ENCODE measurements at regions not wholly inside any gene's neighbourhood (a gene's known extent, or its start where the extent isn't known, plus 50 kb on each side); places are given as distances from the start of the nearest gene placed in this dataset.
"Not testable (repeated sequence)": the region's sequence is repeated elsewhere in the genome, so short reads cannot be mapped to it uniquely, and the experiment has no call there.

GRCh38 chr5:53403758-53404157, 76.7 kb upstream of the FST start:
- Histone ChIP-seq H3K36me3 (ENCODE audit: control insufficient read depth, insufficient read depth, low read length) (no peaks in the 10 kb centered on the region), H3K4me3 (ENCODE audit: low read depth, low read length) (no peak overlapping the region), H3K27me3 (ENCODE audit: control insufficient read depth, insufficient read depth, low read length) (no peaks in the 10 kb centered on the region)
- no peak for TF ChIP-seq CTCF (IDR thresholded peaks at IDR 0.05; ENCODE audit: insufficient read depth, low read length, severe bottlenecking)
- FAIRE-seq (no peak), DNase-seq (ENCODE audit: low read depth) (no peak)

GRCh38 chr5:53405396-53405795, 75.0 kb upstream of the FST start:
- no peaks in the 10 kb centered on the region for H3K27me3 ChIP-seq (ENCODE audit: control insufficient read depth, insufficient read depth, low read length)
- no peak overlapping the region for H3K4me3 ChIP-seq (ENCODE audit: low read depth, low read length)
- no peaks in the 10 kb centered on the region for H3K36me3 ChIP-seq (ENCODE audit: control insufficient read depth, insufficient read depth, low read length)
- no peak for TF ChIP-seq CTCF (IDR thresholded peaks at IDR 0.05; ENCODE audit: insufficient read depth, low read length, severe bottlenecking)
- DNase-seq (ENCODE audit: low read depth), result no peak
- no peak for FAIRE-seq

- Histone ChIP-seq H3K4me3 (ENCODE audit: low read depth, low read length) (no peak overlapping the region), H3K36me3 (ENCODE audit: control insufficient read depth, insufficient read depth, low read length) (no peaks in the 10 kb centered on the region), H3K27me3 (ENCODE audit: control insufficient read depth, insufficient read depth, low read length) (no peaks in the 10 kb centered on the region)
- FAIRE-seq (no peak), DNase-seq (ENCODE audit: low read depth) (peak; percentile 96)
- TF ChIP-seq CTCF (IDR thresholded peaks at IDR 0.05; ENCODE audit: insufficient read depth, low read length, severe bottlenecking), result no peak
Observed at GRCh38 chr5:53406630-53407316, 73.7 kb upstream of the FST start.

- no peak for TF ChIP-seq CTCF (IDR thresholded peaks at IDR 0.05; ENCODE audit: insufficient read depth, low read length, severe bottlenecking)
- Histone ChIP-seq H3K36me3 (ENCODE audit: control insufficient read depth, insufficient read depth, low read length) (no peaks in the 10 kb centered on the region), H3K4me3 (ENCODE audit: low read depth, low read length) (no peak overlapping the region), H3K27me3 (ENCODE audit: control insufficient read depth, insufficient read depth, low read length) (no peaks in the 10 kb centered on the region)
- DNase-seq (ENCODE audit: low read depth), result peak; percentile 83
- FAIRE-seq, result no peak
Observed at GRCh38 chr5:53407373-53407772, 73.1 kb upstream of the FST start.

GRCh38 chr5:53411388-53411787, 69.0 kb upstream of the FST start:
- TF ChIP-seq CTCF (IDR thresholded peaks at IDR 0.05; ENCODE audit: insufficient read depth, low read length, severe bottlenecking), result no peak
- Histone ChIP-seq H3K36me3 (ENCODE audit: control insufficient read depth, insufficient read depth, low read length) (no peaks in the 10 kb centered on the region), H3K4me3 (ENCODE audit: low read depth, low read length) (no peak overlapping the region), H3K27me3 (ENCODE audit: control insufficient read depth, insufficient read depth, low read length) (no peaks in the 10 kb centered on the region)
- FAIRE-seq, result no peak
- no peak for DNase-seq (ENCODE audit: low read depth)

- not testable (repeated sequence) for H3K27me3 ChIP-seq (ENCODE audit: control insufficient read depth, insufficient read depth, low read length); H3K4me3 ChIP-seq (ENCODE audit: low read depth, low read length); FAIRE-seq; H3K36me3 ChIP-seq (ENCODE audit: control insufficient read depth, insufficient read depth, low read length); DNase-seq (ENCODE audit: low read depth)
Observed at GRCh38 chr5:53412499-53412898, 67.9 kb upstream of the FST start.
